ENCODE measurements at regions not wholly inside any gene's neighbourhood (a gene's known extent, or its start where the extent isn't known, plus 50 kb on each side); places are given as distances from the start of the nearest gene placed in this dataset.
A peak's percentile ranks its signal among the peaks of the same experiment; 100 is the strongest.

DNA sequence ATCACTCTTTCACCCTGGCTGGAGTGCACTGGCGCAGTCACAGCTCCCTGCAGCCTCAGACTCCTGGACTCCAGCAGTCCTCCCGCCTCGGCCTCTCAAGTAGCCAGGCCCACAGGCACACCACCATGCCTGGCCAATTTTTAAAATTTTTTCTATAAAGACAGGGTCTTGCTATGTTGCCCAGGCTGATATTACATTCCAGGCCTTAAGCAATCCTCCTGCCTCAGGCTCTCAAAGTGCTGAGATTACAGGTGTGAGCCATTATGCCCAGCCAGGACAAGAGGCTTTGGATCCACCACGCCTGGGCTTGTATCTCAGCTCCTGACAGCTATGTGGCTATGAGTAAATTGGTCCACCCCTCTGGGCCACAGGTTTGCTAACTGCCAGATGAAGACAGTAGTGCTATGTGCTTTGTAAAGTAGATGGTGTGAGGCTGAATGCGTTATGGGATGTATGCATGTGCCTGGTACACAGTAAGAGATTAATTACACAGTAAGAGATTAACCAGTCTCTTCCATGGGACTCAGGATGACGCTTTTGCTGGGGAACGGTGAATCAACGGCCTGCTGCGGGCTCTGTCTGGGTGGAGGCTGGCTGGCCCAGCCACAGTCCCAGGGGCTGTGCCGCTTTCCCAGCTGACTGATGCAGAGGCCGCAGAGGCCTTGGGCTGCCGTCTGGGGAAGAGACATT is 53.3 kb upstream of the NCOR2 start:
- WGBS, 2 donors: 48 to 62% methylated on average over 12 of the region's 12 CpGs

DNA sequence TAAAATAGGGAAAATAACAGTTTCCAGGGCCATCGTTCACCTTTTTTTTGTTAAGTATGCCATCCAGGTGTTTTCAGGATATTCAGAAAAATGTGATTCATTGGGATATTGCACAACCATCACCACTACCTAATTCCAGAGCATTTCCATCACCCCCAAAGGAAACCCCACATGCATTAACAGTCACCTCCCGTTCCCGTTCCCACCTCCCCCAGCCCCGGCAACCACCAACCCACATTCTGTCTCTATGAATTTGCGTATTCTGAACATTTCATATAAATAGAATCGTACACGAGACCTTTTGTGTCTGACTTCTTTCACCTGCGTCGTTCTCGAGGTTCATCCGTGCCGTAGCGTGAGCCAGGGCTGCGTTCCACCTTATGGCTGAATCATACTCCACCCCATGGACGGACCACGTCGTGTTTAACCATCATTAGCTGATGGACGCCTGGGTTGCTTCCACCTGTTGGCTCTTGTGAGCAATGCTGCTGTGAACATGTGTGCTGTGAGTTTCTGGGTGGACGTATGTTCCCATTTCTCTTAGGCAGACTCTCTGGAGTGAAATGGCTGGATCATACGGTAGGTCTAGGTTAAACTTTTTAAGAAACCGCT is 51.0 kb upstream of the NCOR2 start:
- Histone ChIP-seq H3K4me3 (ENCODE audit: low read depth in 1 of 2, low read length in 2 of 2) (no peak overlapping the region), H3K27ac (ENCODE audit: low read depth in 2 of 2, low read length in 1 of 2) (no peak overlapping the region), H3K36me3 (ENCODE audit: control insufficient read depth in 2 of 2, insufficient read depth in 2 of 2, low read length in 1 of 2) (no peaks in the 10 kb centered on the region), H3K27me3 (ENCODE audit: control insufficient read depth in 1 of 2, insufficient read depth in 2 of 2, low read length in 2 of 2) (no peaks in the 10 kb centered on the region), H3K4me1 (ENCODE audit: control insufficient read depth in 2 of 2, insufficient read depth in 2 of 2, low read length in 1 of 2) (peaks cover 0 to 17% of the 10 kb centered on the region in 2 donors), H3K9me3 (ENCODE audit: control insufficient read depth in 2 of 2, insufficient read depth in 1 of 2, low read depth in 1 of 2, low read length in 1 of 2) (peaks cover 0 to 8% of the 10 kb centered on the region in 2 donors)
- WGBS, 2 donors: 82 to 84% methylated on average over 21 of the region's 21 CpGs

More for the DNA sequence above, 53.3 kb upstream of the NCOR2 start:
- no peaks in the 10 kb centered on the region for H3K27me3 ChIP-seq (ENCODE audit: control insufficient read depth in 1 of 2, insufficient read depth in 2 of 2, low read length in 2 of 2)
- peaks cover 0 to 6% of the 10 kb centered on the region in 2 donors for H3K9me3 ChIP-seq (ENCODE audit: control insufficient read depth in 2 of 2, insufficient read depth in 1 of 2, low read depth in 1 of 2, low read length in 1 of 2)
- H3K27ac ChIP-seq (ENCODE audit: low read depth in 2 of 2, low read length in 1 of 2): peak overlapping the region; percentile 78 to 90
- no peaks in the 10 kb centered on the region for H3K36me3 ChIP-seq (ENCODE audit: control insufficient read depth in 2 of 2, insufficient read depth in 2 of 2, low read length in 1 of 2)
- no peak overlapping the region for H3K4me3 ChIP-seq (ENCODE audit: low read depth in 1 of 2, low read length in 2 of 2)
- H3K4me1 ChIP-seq (ENCODE audit: control insufficient read depth in 2 of 2, insufficient read depth in 2 of 2, low read length in 1 of 2): peaks cover 0 to 23% of the 10 kb centered on the region in 2 donors

DNA sequence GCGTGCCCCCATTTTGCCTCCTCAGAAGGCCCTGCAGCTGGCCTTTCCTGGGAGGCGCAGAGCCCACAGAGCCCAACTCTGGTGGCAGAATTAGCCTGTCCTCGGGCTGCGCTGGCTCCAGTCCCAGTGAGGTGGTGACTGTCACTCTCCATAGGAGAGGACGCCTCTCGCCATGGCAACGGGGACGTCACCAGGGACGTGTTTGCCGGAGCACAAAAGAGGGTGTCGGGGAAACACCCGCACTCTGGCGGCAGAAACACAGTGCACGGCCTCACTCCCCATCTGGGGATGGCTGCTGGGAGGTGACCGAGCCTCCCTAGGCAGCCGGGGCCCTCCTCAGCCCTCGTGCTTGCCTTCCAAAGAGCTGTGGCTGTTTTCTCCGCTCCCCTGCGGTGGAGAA is 50.2 kb upstream of the NCOR2 start:
- WGBS, 2 donors: 59 to 87% methylated on average over 19 of the region's 19 CpGs
- H3K36me3 ChIP-seq (ENCODE audit: control insufficient read depth in 2 of 2, insufficient read depth in 2 of 2, low read length in 1 of 2): no peaks in the 10 kb centered on the region
- no peaks in the 10 kb centered on the region for H3K27me3 ChIP-seq (ENCODE audit: control insufficient read depth in 1 of 2, insufficient read depth in 2 of 2, low read length in 2 of 2)
- peaks cover 0 to 11% of the 10 kb centered on the region in 2 donors for H3K4me1 ChIP-seq (ENCODE audit: control insufficient read depth in 2 of 2, insufficient read depth in 2 of 2, low read length in 1 of 2)
- peaks cover 0 to 8% of the 10 kb centered on the region in 2 donors for H3K9me3 ChIP-seq (ENCODE audit: control insufficient read depth in 2 of 2, insufficient read depth in 1 of 2, low read depth in 1 of 2, low read length in 1 of 2)
- no peak overlapping the region for H3K27ac ChIP-seq (ENCODE audit: low read depth in 2 of 2, low read length in 1 of 2)
- no peak overlapping the region for H3K4me3 ChIP-seq (ENCODE audit: low read depth in 1 of 2, low read length in 2 of 2)
